ENCODE measurements at regions not wholly inside any gene's neighbourhood (a gene's known extent, or its start where the extent isn't known, plus 50 kb on each side); places are given as distances from the start of the nearest gene placed in this dataset.

GRCh38 chr12:115752913-115753726, 524.4 kb downstream of the MED13L start:
- H3K27me3 Mint-ChIP-seq (ENCODE audit: low read depth) = peaks cover 12% of the 10 kb centered on the region
- no peaks in the 10 kb centered on the region for H3K36me3 Mint-ChIP-seq (ENCODE audit: insufficient read depth)
- DNase-seq = no peak
- no peak overlapping the region for H3K4me3 Mint-ChIP-seq
- H3K9me3 Mint-ChIP-seq = no peaks in the 10 kb centered on the region
- no peaks in the 10 kb centered on the region for H3K4me1 Mint-ChIP-seq (ENCODE audit: low read depth)
- no peak for ATAC-seq

- H3K4me1 Mint-ChIP-seq (ENCODE audit: low read depth) = no peaks in the 10 kb centered on the region
- no peak for DNase-seq
- H3K9me3 Mint-ChIP-seq = no peaks in the 10 kb centered on the region
- peaks cover 7% of the 10 kb centered on the region for H3K27me3 Mint-ChIP-seq (ENCODE audit: low read depth)
- H3K36me3 Mint-ChIP-seq (ENCODE audit: insufficient read depth) = no peaks in the 10 kb centered on the region
- no peak overlapping the region for H3K4me3 Mint-ChIP-seq
- ATAC-seq = no peak
These were observed 525.3 kb downstream of the MED13L start for GRCh38 chr12:115752156-115752555.

GRCh38 chr12:115750340-115750739, 527.2 kb downstream of the MED13L start:
- ATAC-seq (no peak), DNase-seq (no peak)
- H3K36me3 Mint-ChIP-seq (ENCODE audit: insufficient read depth) = no peaks in the 10 kb centered on the region
- no peaks in the 10 kb centered on the region for H3K4me1 Mint-ChIP-seq (ENCODE audit: low read depth)
- no peaks in the 10 kb centered on the region for H3K9me3 Mint-ChIP-seq
- peaks cover 7% of the 10 kb centered on the region for H3K27me3 Mint-ChIP-seq (ENCODE audit: low read depth)
- no peak overlapping the region for H3K4me3 Mint-ChIP-seq

- Mint-ChIP-seq H3K4me3 (no peak overlapping the region), H3K27me3 (ENCODE audit: low read depth) (no peaks in the 10 kb centered on the region), H3K9me3 (no peaks in the 10 kb centered on the region), H3K36me3 (ENCODE audit: insufficient read depth) (no peaks in the 10 kb centered on the region), H3K4me1 (ENCODE audit: low read depth) (no peaks in the 10 kb centered on the region)
- no peak for DNase-seq
- ATAC-seq = no peak
These were observed 528.2 kb downstream of the MED13L start for GRCh38 chr12:115749071-115749841.

- H3K4me3 Mint-ChIP-seq = no peak overlapping the region
- DNase-seq = no peak
- H3K9me3 Mint-ChIP-seq = no peaks in the 10 kb centered on the region
- H3K36me3 Mint-ChIP-seq (ENCODE audit: insufficient read depth) = no peaks in the 10 kb centered on the region
- no peaks in the 10 kb centered on the region for H3K4me1 Mint-ChIP-seq (ENCODE audit: low read depth)
- ATAC-seq = no peak
- H3K27me3 Mint-ChIP-seq (ENCODE audit: low read depth) = no peaks in the 10 kb centered on the region
These were observed 536.8 kb downstream of the MED13L start for GRCh38 chr12:115740586-115741155.

- H3K27me3 Mint-ChIP-seq (ENCODE audit: low read depth) = no peaks in the 10 kb centered on the region
- H3K9me3 Mint-ChIP-seq = no peaks in the 10 kb centered on the region
- no peak overlapping the region for H3K4me3 Mint-ChIP-seq
- H3K36me3 Mint-ChIP-seq (ENCODE audit: insufficient read depth) = no peaks in the 10 kb centered on the region
- no peaks in the 10 kb centered on the region for H3K4me1 Mint-ChIP-seq (ENCODE audit: low read depth)
- DNase-seq (no peak), ATAC-seq (no peak)
These were observed 539.6 kb downstream of the MED13L start for GRCh38 chr12:115737895-115738294.

- DNase-seq = no peak
- H3K4me1 Mint-ChIP-seq (ENCODE audit: low read depth) = no peaks in the 10 kb centered on the region
- no peak overlapping the region for H3K4me3 Mint-ChIP-seq
These were observed 541.1 kb downstream of the MED13L start for GRCh38 chr12:115736360-115736759.

GRCh38 chr12:115730975-115731541, 546.4 kb downstream of the MED13L start:
- no peak for ATAC-seq

More at GRCh38 chr12:115736360-115736759, 541.1 kb downstream of the MED13L start:
- Mint-ChIP-seq H3K36me3 (ENCODE audit: insufficient read depth) (no peaks in the 10 kb centered on the region), H3K27me3 (ENCODE audit: low read depth) (no peaks in the 10 kb centered on the region), H3K9me3 (peaks cover under 1% of the 10 kb centered on the region)
- ATAC-seq = no peak

GRCh38 chr12:115726691-115727090, 550.8 kb downstream of the MED13L start:
- Mint-ChIP-seq H3K4me3 (no peak overlapping the region), H3K4me1 (ENCODE audit: low read depth) (no peaks in the 10 kb centered on the region), H3K27me3 (ENCODE audit: low read depth) (peaks cover 4% of the 10 kb centered on the region), H3K36me3 (ENCODE audit: insufficient read depth) (no peaks in the 10 kb centered on the region), H3K9me3 (peaks cover 9% of the 10 kb centered on the region)
- ATAC-seq (no peak), DNase-seq (no peak)

More at GRCh38 chr12:115730975-115731541, 546.4 kb downstream of the MED13L start:
- no peak overlapping the region for H3K4me3 Mint-ChIP-seq
- H3K4me1 Mint-ChIP-seq (ENCODE audit: low read depth) = no peaks in the 10 kb centered on the region
- H3K9me3 Mint-ChIP-seq = peaks cover 9% of the 10 kb centered on the region
- H3K36me3 Mint-ChIP-seq (ENCODE audit: insufficient read depth) = no peaks in the 10 kb centered on the region
- no peak for DNase-seq
- H3K27me3 Mint-ChIP-seq (ENCODE audit: low read depth) = peaks cover 2% of the 10 kb centered on the region

- DNase-seq = no peak
- Mint-ChIP-seq H3K36me3 (ENCODE audit: insufficient read depth) (no peaks in the 10 kb centered on the region), H3K27me3 (ENCODE audit: low read depth) (peaks cover 4% of the 10 kb centered on the region), H3K4me3 (no peak overlapping the region), H3K9me3 (no peaks in the 10 kb centered on the region), H3K4me1 (ENCODE audit: low read depth) (no peaks in the 10 kb centered on the region)
- ATAC-seq = no peak
These were observed 555.3 kb downstream of the MED13L start for GRCh38 chr12:115722181-115722580.

GRCh38 chr12:115716551-115716950, 560.9 kb downstream of the MED13L start:
- no peak for ATAC-seq

GRCh38 chr12:115712676-115713075, 564.8 kb downstream of the MED13L start:
- ATAC-seq (no peak), DNase-seq (no peak)
- Mint-ChIP-seq H3K36me3 (ENCODE audit: insufficient read depth) (no peaks in the 10 kb centered on the region), H3K27me3 (ENCODE audit: low read depth) (no peaks in the 10 kb centered on the region), H3K9me3 (peaks cover 13% of the 10 kb centered on the region), H3K4me3 (no peak overlapping the region), H3K4me1 (ENCODE audit: low read depth) (no peaks in the 10 kb centered on the region)

More at GRCh38 chr12:115716551-115716950, 560.9 kb downstream of the MED13L start:
- no peak overlapping the region for H3K4me3 Mint-ChIP-seq
- no peaks in the 10 kb centered on the region for H3K36me3 Mint-ChIP-seq (ENCODE audit: insufficient read depth)
- peaks cover 8% of the 10 kb centered on the region for H3K9me3 Mint-ChIP-seq
- peaks cover 2% of the 10 kb centered on the region for H3K27me3 Mint-ChIP-seq (ENCODE audit: low read depth)
- no peaks in the 10 kb centered on the region for H3K4me1 Mint-ChIP-seq (ENCODE audit: low read depth)
- DNase-seq = no peak

- H3K36me3 Mint-ChIP-seq (ENCODE audit: insufficient read depth) = no peaks in the 10 kb centered on the region
- peaks cover 18% of the 10 kb centered on the region for H3K9me3 Mint-ChIP-seq
- DNase-seq (no peak), ATAC-seq (no peak)
- H3K4me3 Mint-ChIP-seq = no peak overlapping the region
- no peaks in the 10 kb centered on the region for H3K4me1 Mint-ChIP-seq (ENCODE audit: low read depth)
- no peaks in the 10 kb centered on the region for H3K27me3 Mint-ChIP-seq (ENCODE audit: low read depth)
These were observed 567.4 kb downstream of the MED13L start for GRCh38 chr12:115710104-115710564.

- ATAC-seq = no peak
- no peaks in the 10 kb centered on the region for H3K36me3 Mint-ChIP-seq (ENCODE audit: insufficient read depth)
- no peaks in the 10 kb centered on the region for H3K27me3 Mint-ChIP-seq (ENCODE audit: low read depth)
These were observed 567.9 kb downstream of the MED13L start for GRCh38 chr12:115709540-115710011.

More at GRCh38 chr12:115709540-115710011, 567.9 kb downstream of the MED13L start:
- Mint-ChIP-seq H3K4me3 (no peak overlapping the region), H3K9me3 (peaks cover 18% of the 10 kb centered on the region), H3K4me1 (ENCODE audit: low read depth) (no peaks in the 10 kb centered on the region)
- DNase-seq = no peak
